ENCODE measurements at regions not wholly inside any gene's neighbourhood (a gene's known extent, or its start where the extent isn't known, plus 50 kb on each side); places are given as distances from the start of the nearest gene placed in this dataset.

- no peak for DNase-seq
These were observed 65.2 kb upstream of the CDON start for GRCh38 chr11:126127898-126128297.

GRCh38 chr11:126127284-126127845 is 64.7 kb upstream of the CDON start:
- no peak for DNase-seq

GRCh38 chr11:126124231-126124661 is 61.6 kb upstream of the CDON start:
- DNase-seq = no peak

DNA sequence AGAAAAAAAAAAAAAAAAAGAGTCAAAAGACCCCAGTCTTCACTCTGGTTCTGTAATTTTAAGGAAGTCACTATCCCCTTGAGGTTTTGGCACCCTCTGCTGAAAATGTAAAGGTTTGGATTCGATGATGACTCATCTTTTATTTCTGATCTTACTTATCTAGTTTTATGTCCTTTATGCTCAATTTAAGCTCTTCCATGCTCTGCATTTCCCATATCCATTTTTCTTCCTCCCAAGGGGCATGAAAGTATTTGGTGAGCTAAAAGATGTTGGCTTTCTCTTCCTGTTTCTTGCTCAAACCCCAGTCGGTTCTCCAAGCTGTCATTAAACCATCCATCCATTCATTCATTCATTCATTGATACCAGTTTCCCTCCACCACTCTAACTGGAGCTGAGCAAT is 61.0 kb upstream of the CDON start:
- DNase-seq = no peak

DNA sequence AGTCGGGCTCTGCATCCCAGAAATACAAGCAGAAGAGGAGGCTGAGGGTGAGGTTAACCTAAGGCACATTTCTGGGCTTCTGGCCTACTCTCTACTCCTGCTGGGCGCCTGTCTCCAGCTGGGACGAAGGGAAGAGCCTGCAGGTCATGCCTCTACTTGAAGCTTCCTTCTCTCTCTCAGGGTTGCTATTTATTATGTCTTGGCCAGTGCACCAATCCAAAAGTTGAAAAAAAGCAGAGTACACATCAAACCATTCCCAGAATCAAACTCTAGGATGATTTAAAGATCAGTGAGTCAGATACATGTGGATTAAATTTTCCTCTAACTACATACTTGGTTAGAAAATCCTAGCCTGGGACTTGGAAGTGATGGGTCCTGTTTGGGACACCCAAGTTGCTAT is 60.2 kb upstream of the CDON start:
- no peak for DNase-seq

- no peak for DNase-seq
These were observed 58.6 kb upstream of the CDON start for GRCh38 chr11:126121296-126121695.

DNA sequence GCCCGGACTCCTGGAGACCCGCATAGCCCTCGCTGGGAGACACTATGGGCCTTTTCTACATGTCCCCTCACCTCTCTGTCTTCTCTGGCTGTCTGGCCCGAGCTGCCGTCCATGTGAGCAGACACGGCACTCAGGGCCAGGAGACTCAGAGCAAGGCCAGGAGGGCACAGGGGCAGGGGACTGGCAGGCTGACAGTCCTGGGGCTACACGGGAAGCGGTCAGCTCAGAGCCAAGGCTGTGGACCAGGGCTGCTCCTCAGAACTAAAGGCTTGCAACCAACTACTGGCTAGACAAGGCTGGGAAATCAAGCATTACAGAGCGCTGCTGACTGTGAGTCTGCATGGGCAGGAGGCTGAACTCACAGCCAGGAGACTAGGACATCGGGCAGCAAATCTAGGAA is 56.1 kb upstream of the CDON start:
- no peak for DNase-seq

DNA sequence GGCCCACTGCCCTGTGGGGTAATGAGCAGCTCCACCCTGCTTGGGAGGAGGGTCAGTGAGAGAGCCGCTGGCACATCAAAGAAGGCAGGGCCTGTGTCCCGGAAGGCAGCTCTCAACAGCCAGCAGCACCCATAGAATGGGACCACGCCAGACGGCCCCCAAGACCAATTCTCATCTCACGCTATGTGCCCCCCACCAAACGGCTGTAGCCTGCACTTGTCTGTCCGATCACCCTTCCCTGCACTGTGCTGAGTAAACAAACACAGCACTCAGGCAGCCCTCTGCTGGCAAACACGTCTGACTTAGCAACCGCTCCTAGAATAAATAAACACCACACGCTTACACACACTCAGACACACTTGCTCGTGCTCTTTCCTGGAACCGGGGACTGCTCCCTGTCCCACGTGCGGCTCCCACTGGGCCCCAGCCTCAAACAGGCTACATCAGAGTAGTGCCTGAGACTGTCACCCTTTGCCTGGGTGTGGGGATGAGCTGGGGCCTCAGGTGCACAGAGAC is 53.2 kb upstream of the CDON start:
- DNase-seq = peak; percentile 83

DNA sequence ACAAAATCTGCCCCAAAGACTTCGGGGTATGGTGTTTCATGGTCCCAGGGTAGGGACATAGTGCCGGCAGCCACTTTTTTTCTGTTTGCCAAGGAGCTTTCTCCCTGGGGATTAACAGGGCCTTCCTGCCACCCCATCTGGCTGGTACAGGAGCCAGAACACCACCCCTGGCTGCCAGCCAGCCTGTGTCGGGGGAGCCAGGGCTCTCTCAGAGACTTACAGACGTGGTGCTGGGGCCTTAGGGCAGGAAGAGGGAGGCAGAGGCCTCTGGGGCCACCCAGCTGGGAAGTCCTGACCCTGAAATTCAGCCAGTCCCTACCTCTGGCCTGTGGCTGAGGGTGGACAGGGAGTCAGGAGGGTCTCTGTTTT is 52.4 kb upstream of the CDON start:
- peak; percentile 84 for DNase-seq

GRCh38 chr11:126114486-126115126 is 51.9 kb upstream of the CDON start:
- DNase-seq = no peak

- no peak for DNase-seq
These were observed 51.3 kb upstream of the CDON start for GRCh38 chr11:126113963-126114362.

DNA sequence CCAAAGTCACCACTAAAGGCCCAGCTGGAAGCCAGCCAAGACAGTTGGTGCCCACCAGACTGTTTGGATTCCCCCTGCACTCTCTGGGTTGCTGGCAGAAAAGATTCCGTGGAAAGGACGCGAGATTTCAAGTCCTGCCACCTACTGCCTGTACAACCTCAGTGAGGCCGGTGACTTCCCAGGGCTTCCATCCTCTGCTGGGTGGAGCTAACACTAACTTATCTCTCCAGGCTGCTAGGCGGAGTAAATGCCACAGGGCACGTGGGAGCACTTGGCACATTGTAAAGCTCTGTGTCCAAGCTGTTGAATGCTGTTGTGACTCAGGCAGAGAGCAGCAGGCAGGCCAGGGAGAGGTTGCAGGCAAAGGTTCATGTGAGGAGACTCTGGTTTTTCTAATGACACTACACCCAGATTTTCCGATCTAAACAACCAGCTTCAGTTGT is 50.9 kb upstream of the CDON start:
- peak; percentile 65 for DNase-seq

- no peak for DNase-seq
These were observed 50.3 kb upstream of the CDON start for GRCh38 chr11:126113012-126113411.

DNA sequence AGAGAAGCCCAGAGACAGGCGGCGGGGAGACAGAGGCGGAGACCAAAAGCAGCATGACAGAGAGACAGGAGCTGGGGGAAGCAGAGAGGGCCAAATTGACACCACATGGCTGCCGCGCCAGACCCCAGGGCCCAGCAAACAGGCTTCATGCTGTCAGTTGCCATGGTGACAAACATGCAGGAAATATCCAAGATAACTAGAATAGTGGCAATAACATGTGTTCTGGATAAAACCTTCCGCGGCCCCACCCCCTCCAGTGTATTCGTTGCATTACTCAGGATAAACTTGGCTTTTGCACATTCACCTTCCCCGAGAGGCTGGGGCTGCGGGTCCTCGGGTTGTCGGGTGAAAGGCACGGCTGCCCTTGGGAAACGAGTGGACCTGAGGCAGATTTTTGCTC is 49.9 kb upstream of the CDON start:
- no peak for DNase-seq

Data from NCI-H345 (cell line).